IPS DF 6.9 (cell line): ENCODE measurements at regions not wholly inside any gene's neighbourhood (a gene's known extent, or its start where the extent isn't known, plus 50 kb on each side); places are given as distances from the start of the nearest gene placed in this dataset.

Source experiments
- DNase-seq: peaks from one replicate; pipeline ENCODE4 v3.0.0-alpha.2; 2013; ENCODE audit warnings: low read depth, low spot score
- H3K27ac ChIP-seq: one replicate; pipeline ENCODE4 v1.5.1; 2013; ENCODE audit warnings: low read length, control low read depth
- H3K27me3 ChIP-seq: 2 replicates; pipeline ENCODE4 v1.6.1; 2013; ENCODE audit warnings: mild to moderate bottlenecking, low read length; ENCODE audit not compliant: control insufficient read depth, insufficient read depth
- H3K36me3 ChIP-seq: 2 replicates; pipeline ENCODE4 v1.6.1; 2013; ENCODE audit warnings: low read length; ENCODE audit not compliant: control insufficient read depth, insufficient read depth
- H3K4me1 ChIP-seq: 2 replicates; pipeline ENCODE4 v1.6.1; 2013; ENCODE audit warnings: low read length; ENCODE audit not compliant: control insufficient read depth, insufficient read depth
- H3K4me3 ChIP-seq: 2 replicates; pipeline ENCODE4 v1.5.1; 2013; ENCODE audit warnings: mild to moderate bottlenecking, low read length
- H3K9me3 ChIP-seq: 2 replicates; pipeline ENCODE4 v1.6.1; 2013; ENCODE audit warnings: low read length, inconsistent platforms; ENCODE audit not compliant: control insufficient read depth, insufficient read depth
- whole genome bisulfite sequencing: extraction: QIAGEN DNeasy Blood & Tissue Kit; methylation state at CpG from one replicate; pipeline ENCODE4 v1.1.7; 2013; ENCODE audit warnings: mixed read lengths, missing lambda C conversion rate; ENCODE audit not compliant: insufficient read length, insufficient coverage; 5-methylcytosine and 5-hydroxymethylcytosine counted together

GRCh38 chr20:57795342-57795697, 85.5 kb upstream of the PMEPA1 start:
- Histone ChIP-seq H3K27me3 (no peaks in the 10 kb centered on the region), H3K36me3 (no peaks in the 10 kb centered on the region), H3K4me1 (no peaks in the 10 kb centered on the region), H3K9me3 (no peaks in the 10 kb centered on the region), H3K27ac (no peak overlapping the region), H3K4me3 (no peak overlapping the region)
- no CpG with 5 or more reads among the region's 6 CpGs for WGBS
- DNase-seq = no peak

DNA sequence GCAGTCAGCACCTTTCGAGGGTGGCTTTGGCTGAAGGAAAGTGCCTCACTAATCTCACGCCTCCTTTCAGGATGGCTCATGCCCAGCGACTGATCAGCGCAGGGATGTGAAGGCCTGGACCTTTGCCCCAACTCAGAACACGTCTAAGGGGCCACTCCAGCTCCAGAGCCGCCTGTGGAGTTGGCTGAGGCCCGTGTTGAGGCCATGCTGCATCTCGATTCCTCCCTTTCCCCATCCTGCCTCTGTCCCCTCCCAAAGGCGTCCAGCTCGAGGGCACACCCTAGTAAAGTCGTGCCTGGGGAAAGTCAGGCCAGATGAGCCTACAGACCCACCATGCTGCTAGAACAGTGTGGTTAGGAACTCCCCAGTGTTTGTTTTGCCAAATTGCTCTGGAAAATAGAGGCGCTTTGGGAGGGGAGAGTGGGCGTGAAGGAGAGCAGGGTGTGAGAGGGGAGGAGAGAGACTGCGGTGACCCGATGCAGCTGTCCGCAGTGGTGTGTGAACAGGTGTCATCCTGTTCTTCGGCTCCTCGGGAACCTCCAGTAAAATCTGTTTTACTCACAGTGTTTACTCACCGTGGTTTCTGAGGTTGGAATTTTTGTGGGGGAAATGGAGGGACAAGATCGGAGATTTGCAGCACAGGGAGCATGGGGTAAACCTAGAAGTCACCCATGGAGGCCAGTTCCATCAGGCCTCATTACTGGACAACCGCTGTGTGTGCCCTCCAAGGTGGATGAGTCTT, 85.0 kb upstream of the PMEPA1 start:
- no peak overlapping the region for H3K27ac ChIP-seq
- H3K4me3 ChIP-seq = no peak overlapping the region
- H3K4me1 ChIP-seq = no peaks in the 10 kb centered on the region
- H3K27me3 ChIP-seq = no peaks in the 10 kb centered on the region
- H3K36me3 ChIP-seq = no peaks in the 10 kb centered on the region
- H3K9me3 ChIP-seq = no peaks in the 10 kb centered on the region
- no peak for DNase-seq
- no CpG with 5 or more reads among the region's 21 CpGs for whole genome bisulfite sequencing

- no peak overlapping the region for H3K4me3 ChIP-seq
- DNase-seq = no peak
- no CpG with 5 or more reads among the region's 7 CpGs for WGBS
- no peak overlapping the region for H3K27ac ChIP-seq
- no peaks in the 10 kb centered on the region for H3K36me3 ChIP-seq
- no peaks in the 10 kb centered on the region for H3K9me3 ChIP-seq
- no peaks in the 10 kb centered on the region for H3K4me1 ChIP-seq
- no peaks in the 10 kb centered on the region for H3K27me3 ChIP-seq
Measured at GRCh38 chr20:57794036-57794435, 84.2 kb upstream of the PMEPA1 start.

GRCh38 chr20:57793421-57793820, 83.6 kb upstream of the PMEPA1 start:
- WGBS = no CpG with 5 or more reads among the region's 9 CpGs
- H3K27me3 ChIP-seq = no peaks in the 10 kb centered on the region
- no peaks in the 10 kb centered on the region for H3K4me1 ChIP-seq
- H3K36me3 ChIP-seq = no peaks in the 10 kb centered on the region
- H3K4me3 ChIP-seq = no peak overlapping the region
- no peak for DNase-seq
- H3K27ac ChIP-seq = no peak overlapping the region
- no peaks in the 10 kb centered on the region for H3K9me3 ChIP-seq

DNA sequence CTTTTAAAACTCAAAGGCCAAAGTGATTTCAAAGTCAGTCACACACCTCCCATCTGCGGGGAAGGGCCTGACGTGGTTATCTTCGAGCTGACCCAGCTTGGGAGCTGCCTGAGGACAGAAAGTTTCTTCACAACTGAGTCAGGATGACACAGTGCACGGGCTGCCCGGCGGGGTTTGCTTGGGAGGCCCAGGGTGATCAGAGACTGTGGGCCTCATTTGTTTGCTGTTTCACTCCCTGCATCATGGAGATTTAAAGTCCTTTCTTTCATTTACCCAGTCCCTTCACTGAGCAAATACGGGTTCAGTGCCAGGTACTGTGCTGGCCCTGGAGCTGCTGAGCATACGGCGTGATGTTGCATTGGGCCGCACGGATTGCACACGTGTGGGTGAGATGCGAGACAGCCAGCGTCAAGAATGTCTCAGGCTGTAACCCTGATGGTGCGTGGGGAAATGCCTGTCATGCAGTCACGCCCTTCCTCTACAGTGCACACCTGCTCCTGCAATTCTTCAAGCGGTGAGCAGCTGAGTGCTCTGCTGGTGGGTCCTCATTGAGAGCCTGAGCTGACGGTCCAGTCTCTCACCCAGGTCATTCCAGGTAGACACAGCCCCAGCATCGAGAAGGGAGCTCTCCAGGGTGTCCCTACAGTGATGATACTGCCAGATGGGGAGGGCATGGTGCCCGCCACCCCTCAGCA, 82.7 kb upstream of the PMEPA1 start:
- DNase-seq = no peak
- H3K27ac ChIP-seq = no peak overlapping the region
- WGBS = no CpG with 5 or more reads among the region's 20 CpGs

DNA sequence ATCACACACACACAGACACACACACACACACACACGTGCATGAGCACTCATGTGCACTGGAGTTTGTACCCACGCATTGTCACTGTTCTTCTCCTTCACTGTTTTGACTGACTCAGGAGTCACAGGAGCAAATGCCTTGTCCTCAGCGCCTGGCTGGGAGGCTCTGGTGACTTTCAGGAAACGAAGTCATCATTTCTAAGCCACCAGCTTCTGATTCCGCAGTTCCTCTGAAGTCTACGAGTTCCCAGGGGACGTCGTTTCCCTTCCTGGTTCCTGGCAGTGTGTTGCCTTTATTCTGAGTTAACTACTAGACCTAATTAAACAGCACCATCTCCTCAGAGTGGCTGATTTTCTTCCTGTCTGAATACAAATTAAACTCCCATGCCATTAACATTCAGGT, 82.2 kb upstream of the PMEPA1 start:
- no peak overlapping the region for H3K27ac ChIP-seq
- H3K36me3 ChIP-seq = no peaks in the 10 kb centered on the region
- H3K4me3 ChIP-seq = no peak overlapping the region
- no peaks in the 10 kb centered on the region for H3K27me3 ChIP-seq
- H3K4me1 ChIP-seq = no peaks in the 10 kb centered on the region
- H3K9me3 ChIP-seq = no peaks in the 10 kb centered on the region
- no CpG with 5 or more reads among the region's 8 CpGs for WGBS
- DNase-seq = no peak

More for the DNA sequence above, 82.7 kb upstream of the PMEPA1 start:
- Histone ChIP-seq H3K4me1 (no peaks in the 10 kb centered on the region), H3K27me3 (no peaks in the 10 kb centered on the region), H3K9me3 (no peaks in the 10 kb centered on the region), H3K4me3 (no peak overlapping the region), H3K36me3 (no peaks in the 10 kb centered on the region)

GRCh38 chr20:57791178-57791962, 81.6 kb upstream of the PMEPA1 start:
- Histone ChIP-seq H3K4me1 (no peaks in the 10 kb centered on the region), H3K36me3 (no peaks in the 10 kb centered on the region), H3K27me3 (no peaks in the 10 kb centered on the region), H3K27ac (no peak overlapping the region), H3K9me3 (no peaks in the 10 kb centered on the region), H3K4me3 (no peak overlapping the region)
- WGBS = no CpG with 5 or more reads among the region's 15 CpGs
- DNase-seq = no peak

- no peaks in the 10 kb centered on the region for H3K27me3 ChIP-seq
- H3K9me3 ChIP-seq = no peaks in the 10 kb centered on the region
- no peak for DNase-seq
- H3K4me3 ChIP-seq = no peak overlapping the region
- H3K4me1 ChIP-seq = no peaks in the 10 kb centered on the region
- H3K36me3 ChIP-seq = no peaks in the 10 kb centered on the region
- no CpG with 5 or more reads among the region's 8 CpGs for WGBS
- no peak overlapping the region for H3K27ac ChIP-seq
Measured at GRCh38 chr20:57790176-57790575, 80.4 kb upstream of the PMEPA1 start.

GRCh38 chr20:57788936-57789613, 79.3 kb upstream of the PMEPA1 start:
- no peak overlapping the region for H3K4me3 ChIP-seq
- H3K27ac ChIP-seq = no peak overlapping the region
- H3K36me3 ChIP-seq = no peaks in the 10 kb centered on the region
- no peaks in the 10 kb centered on the region for H3K27me3 ChIP-seq
- no CpG with 5 or more reads among the region's 19 CpGs for WGBS
- DNase-seq = no peak
- H3K4me1 ChIP-seq = no peaks in the 10 kb centered on the region
- no peaks in the 10 kb centered on the region for H3K9me3 ChIP-seq
